ENCODE measurements at regions not wholly inside any gene's neighbourhood (a gene's known extent, or its start where the extent isn't known, plus 50 kb on each side); places are given as distances from the start of the nearest gene placed in this dataset.
A peak's percentile ranks its signal among the peaks of the same experiment; 100 is the strongest.

DNA sequence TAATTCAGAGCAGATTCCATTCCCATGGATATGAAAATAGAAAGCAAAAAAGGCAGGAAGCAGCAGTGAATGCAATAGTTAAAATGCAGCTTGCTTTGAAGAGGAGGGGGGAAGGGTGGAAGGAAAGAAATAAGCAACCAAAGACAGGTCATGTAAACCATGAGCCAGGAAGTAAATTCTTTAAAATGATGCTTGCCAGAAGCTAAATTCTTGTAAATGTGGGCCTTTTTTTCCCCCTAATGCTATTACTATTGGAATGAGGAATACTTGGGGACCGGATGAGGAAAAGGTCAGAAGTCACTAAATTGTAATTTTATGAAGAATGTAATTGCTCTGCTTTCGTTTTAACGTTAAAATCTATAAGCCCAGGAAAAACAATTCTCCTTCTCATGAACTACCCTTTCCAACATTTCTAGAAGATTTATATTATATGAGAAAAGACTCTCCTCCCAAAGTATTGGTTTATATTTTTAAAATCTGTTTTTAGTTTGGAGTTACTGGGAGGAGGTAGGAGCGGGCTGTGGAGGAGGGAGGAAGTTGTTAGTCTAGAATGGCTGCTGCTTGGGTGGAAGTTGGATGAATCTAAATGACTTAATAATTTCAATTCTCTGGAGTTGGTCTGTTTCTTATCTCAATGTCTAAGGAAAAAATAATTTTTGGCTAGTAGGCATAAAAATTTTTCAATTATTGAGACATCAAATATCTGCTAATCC lies 77.6 kb upstream of the PCDH18 start:
- Histone ChIP-seq H3K9me3 (ENCODE audit: insufficient read depth, low read depth, low read length) (no peaks in the 10 kb centered on the region), H3K27ac (ENCODE audit: low read length) (no peak overlapping the region), H3K4me3 (ENCODE audit: low read length) (no peak overlapping the region), H3K27me3 (ENCODE audit: insufficient read depth, low read length) (no peaks in the 10 kb centered on the region), H3K36me3 (ENCODE audit: insufficient read depth, low read depth, low read length) (no peaks in the 10 kb centered on the region), H3K4me1 (ENCODE audit: insufficient read depth, low read length) (peaks cover 5% of the 10 kb centered on the region; the same call in 1 of the 2 replicates), H3K9ac (ENCODE audit: low read depth, low read length) (peak overlapping the region; percentile 45; the same call in 1 of the 2 replicates)

DNA sequence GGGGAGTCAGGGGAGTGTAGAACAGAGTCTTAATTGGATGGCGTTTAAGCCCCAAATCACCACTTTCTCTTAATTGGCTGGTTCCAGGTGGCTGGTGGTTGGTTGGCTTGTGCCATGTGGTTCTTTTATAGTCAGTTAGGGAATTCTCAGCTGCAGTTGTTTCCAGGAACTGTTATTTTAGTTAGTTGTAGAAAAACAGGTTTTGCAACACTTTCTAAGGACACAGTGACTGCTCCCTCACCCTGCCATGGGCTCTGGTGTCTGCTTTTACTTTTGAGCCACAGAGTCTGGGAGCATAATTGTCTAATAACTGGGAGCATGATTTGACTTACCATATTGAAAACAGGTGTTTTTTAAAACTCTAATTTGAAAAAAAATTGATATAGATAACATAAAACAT lies 75.8 kb upstream of the PCDH18 start:
- Histone ChIP-seq H3K27ac (ENCODE audit: low read length) (no peak overlapping the region), H3K36me3 (ENCODE audit: insufficient read depth, low read depth, low read length) (no peaks in the 10 kb centered on the region)

DNA sequence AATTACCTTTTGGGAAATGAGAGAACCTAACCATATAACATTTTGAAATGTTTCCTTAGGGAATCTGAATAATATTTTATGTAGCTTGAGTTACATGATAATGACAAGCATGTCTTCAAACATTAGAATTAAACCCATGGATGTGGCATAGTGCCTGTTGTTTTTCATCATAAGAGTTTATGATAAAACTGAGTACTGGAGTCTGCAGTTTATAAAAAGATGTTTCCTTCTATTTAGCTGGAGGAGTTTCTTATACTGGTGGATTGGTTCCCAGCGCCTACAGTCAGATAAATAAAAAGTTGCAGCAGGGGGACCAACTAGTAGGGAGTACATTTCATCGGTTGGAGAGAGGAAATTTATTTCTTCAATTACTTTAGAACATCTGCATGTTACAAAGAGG lies 70.1 kb upstream of the PCDH18 start:
- H3K36me3 ChIP-seq (ENCODE audit: insufficient read depth, low read depth, low read length), result no peaks in the 10 kb centered on the region
- no peak overlapping the region for H3K9ac ChIP-seq (ENCODE audit: low read depth, low read length)
- H3K27me3 ChIP-seq (ENCODE audit: insufficient read depth, low read length), result no peaks in the 10 kb centered on the region
- H3K4me3 ChIP-seq (ENCODE audit: low read length), result no peak overlapping the region
- no peak overlapping the region for H3K27ac ChIP-seq (ENCODE audit: low read length)
- no peaks in the 10 kb centered on the region for H3K9me3 ChIP-seq (ENCODE audit: insufficient read depth, low read depth, low read length)
- no peaks in the 10 kb centered on the region; the same call in 1 of the 2 replicates for H3K4me1 ChIP-seq (ENCODE audit: insufficient read depth, low read length)

More for the DNA sequence above, 75.8 kb upstream of the PCDH18 start:
- Histone ChIP-seq H3K4me1 (ENCODE audit: insufficient read depth, low read length) (peaks cover 5% of the 10 kb centered on the region; the same call in 1 of the 2 replicates), H3K9me3 (ENCODE audit: insufficient read depth, low read depth, low read length) (no peaks in the 10 kb centered on the region), H3K9ac (ENCODE audit: low read depth, low read length) (no peak overlapping the region), H3K4me3 (ENCODE audit: low read length) (no peak overlapping the region), H3K27me3 (ENCODE audit: insufficient read depth, low read length) (no peaks in the 10 kb centered on the region)

DNA sequence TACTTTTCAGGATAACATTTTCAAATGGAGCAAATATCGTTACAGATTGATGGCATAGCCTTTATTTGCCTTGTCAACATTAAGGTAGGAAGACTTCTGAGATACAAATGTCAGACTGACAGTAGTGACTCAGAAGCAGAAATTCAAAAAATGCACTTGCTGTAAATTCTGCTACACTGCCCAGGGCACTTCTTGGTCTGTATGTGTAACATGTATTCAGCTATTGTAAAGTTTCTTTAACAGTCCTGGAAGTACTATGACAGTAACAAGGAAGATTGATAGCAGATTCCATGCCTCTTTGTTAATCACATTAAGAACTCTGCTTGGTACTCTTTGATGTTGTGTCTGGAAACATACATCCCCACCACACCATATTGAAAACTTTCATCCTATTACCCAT lies 69.6 kb upstream of the PCDH18 start:
- Histone ChIP-seq H3K27ac (ENCODE audit: low read length) (no peak overlapping the region), H3K27me3 (ENCODE audit: insufficient read depth, low read length) (no peaks in the 10 kb centered on the region), H3K4me3 (ENCODE audit: low read length) (no peak overlapping the region), H3K9me3 (ENCODE audit: insufficient read depth, low read depth, low read length) (no peaks in the 10 kb centered on the region), H3K9ac (ENCODE audit: low read depth, low read length) (no peak overlapping the region), H3K36me3 (ENCODE audit: insufficient read depth, low read depth, low read length) (no peaks in the 10 kb centered on the region), H3K4me1 (ENCODE audit: insufficient read depth, low read length) (no peaks in the 10 kb centered on the region; the same call in 1 of the 2 replicates)

DNA sequence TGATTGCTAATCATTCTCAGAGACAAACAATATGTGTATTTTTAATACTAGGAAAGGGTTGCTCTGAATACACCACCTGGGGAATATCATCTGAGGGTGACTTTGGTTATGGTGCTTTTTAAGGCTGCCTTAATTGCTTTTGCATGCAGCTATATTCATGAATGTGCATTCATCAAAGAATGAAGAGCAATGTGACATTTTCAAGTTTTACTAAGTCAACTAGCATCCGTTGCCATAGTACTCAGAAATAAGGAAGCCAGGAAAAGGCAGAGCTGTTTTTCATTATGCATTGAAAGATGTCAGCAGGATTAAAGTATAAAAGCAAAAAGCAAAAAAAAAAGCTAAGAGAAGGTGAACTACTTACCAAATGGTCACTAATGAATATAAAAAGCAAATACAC lies 67.4 kb upstream of the PCDH18 start:
- no peaks in the 10 kb centered on the region for H3K27me3 ChIP-seq (ENCODE audit: insufficient read depth, low read length)
- H3K36me3 ChIP-seq (ENCODE audit: insufficient read depth, low read depth, low read length), result no peaks in the 10 kb centered on the region
- H3K27ac ChIP-seq (ENCODE audit: low read length), result no peak overlapping the region
- H3K4me3 ChIP-seq (ENCODE audit: low read length), result no peak overlapping the region
- H3K9ac ChIP-seq (ENCODE audit: low read depth, low read length), result no peak overlapping the region
- no peaks in the 10 kb centered on the region; the same call in 1 of the 2 replicates for H3K4me1 ChIP-seq (ENCODE audit: insufficient read depth, low read length)
- no peaks in the 10 kb centered on the region for H3K9me3 ChIP-seq (ENCODE audit: insufficient read depth, low read depth, low read length)

DNA sequence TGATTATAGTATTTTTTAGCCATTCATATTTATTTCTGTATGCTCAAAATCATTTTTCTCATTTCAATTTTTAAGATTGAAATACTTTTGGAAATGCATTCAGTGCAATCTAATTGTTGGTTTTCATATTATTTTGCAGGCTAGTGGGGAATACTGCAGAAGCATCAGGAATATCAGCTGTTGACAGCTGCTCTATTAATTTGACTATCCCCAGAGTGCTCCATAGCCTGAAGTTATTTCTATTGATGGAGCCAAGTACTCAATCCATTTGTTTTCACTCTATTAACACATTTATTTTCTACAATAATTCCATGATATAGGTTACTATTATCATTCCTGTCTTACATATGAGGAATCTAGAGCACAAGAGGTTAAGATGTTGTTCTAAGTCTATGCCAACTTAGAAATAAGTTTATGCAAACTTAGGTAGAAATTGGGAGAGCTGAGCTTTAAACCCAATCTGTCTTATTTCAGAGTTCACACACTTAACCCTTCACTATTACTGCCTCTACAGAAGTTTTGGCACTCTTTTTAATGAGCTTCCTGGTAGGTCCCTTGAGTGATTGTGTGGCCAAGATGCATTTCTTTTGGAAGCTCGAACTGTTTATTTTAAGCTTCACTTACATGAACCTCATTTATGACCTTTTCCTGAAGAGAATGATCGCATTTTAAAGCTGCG lies 65.6 kb upstream of the PCDH18 start:
- Histone ChIP-seq H3K27ac (ENCODE audit: low read length) (no peak overlapping the region), H3K9ac (ENCODE audit: low read depth, low read length) (no peak overlapping the region), H3K4me3 (ENCODE audit: low read length) (no peak overlapping the region), H3K36me3 (ENCODE audit: insufficient read depth, low read depth, low read length) (no peaks in the 10 kb centered on the region), H3K9me3 (ENCODE audit: insufficient read depth, low read depth, low read length) (no peaks in the 10 kb centered on the region), H3K27me3 (ENCODE audit: insufficient read depth, low read length) (no peaks in the 10 kb centered on the region), H3K4me1 (ENCODE audit: insufficient read depth, low read length) (no peaks in the 10 kb centered on the region; the same call in 1 of the 2 replicates)

DNA sequence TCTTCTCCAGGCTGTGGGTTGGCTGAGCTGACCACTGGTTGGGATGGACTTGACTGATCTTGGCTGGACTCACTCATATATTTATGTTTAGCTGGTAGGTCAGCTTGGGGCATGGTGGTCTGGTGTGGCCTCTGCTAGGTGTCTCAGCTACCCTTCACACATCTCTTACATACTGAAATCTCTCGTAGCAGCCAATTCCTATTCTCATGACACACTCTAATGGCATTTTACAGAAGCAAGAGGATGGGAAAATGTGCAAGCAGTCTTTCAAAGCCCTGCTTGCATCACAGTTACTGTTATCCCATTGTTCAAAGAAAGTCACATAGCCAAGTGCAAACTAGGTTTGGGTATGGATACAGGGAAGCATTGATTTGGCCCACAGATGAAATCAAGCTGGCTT lies 55.5 kb upstream of the PCDH18 start:
- H3K4me1 ChIP-seq (ENCODE audit: insufficient read depth, low read length), result no peaks in the 10 kb centered on the region
- H3K36me3 ChIP-seq (ENCODE audit: insufficient read depth, low read depth, low read length), result no peaks in the 10 kb centered on the region
- H3K9me3 ChIP-seq (ENCODE audit: insufficient read depth, low read depth, low read length), result no peaks in the 10 kb centered on the region
- no peak overlapping the region for H3K27ac ChIP-seq (ENCODE audit: low read length)
- H3K27me3 ChIP-seq (ENCODE audit: insufficient read depth, low read length), result no peaks in the 10 kb centered on the region
- H3K9ac ChIP-seq (ENCODE audit: low read depth, low read length), result no peak overlapping the region
- H3K4me3 ChIP-seq (ENCODE audit: low read length), result no peak overlapping the region

DNA sequence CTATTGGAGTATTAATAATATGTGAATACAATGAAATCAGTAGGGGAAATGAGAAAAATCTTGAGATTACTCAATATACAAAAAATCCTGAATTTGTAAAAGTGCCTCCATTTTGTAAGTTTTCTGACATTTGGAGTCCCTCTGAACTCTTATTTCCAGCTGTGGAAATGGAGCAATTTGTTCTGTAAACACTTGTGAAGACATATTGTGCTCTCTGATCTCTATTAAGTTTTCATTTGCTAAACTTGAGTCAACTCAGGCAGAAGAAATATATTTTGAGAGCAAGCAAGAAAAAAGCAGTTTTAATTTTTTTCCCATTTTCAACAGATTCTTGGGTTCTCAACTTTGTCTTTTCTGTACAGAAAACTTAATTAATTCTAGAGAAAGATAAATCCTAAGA lies 51.4 kb upstream of the PCDH18 start:
- Histone ChIP-seq H3K4me3 (ENCODE audit: low read length) (no peak overlapping the region), H3K9ac (ENCODE audit: low read depth, low read length) (no peak overlapping the region), H3K27ac (ENCODE audit: low read length) (no peak overlapping the region), H3K9me3 (ENCODE audit: insufficient read depth, low read depth, low read length) (no peaks in the 10 kb centered on the region), H3K27me3 (ENCODE audit: insufficient read depth, low read length) (no peaks in the 10 kb centered on the region), H3K4me1 (ENCODE audit: insufficient read depth, low read length) (no peaks in the 10 kb centered on the region), H3K36me3 (ENCODE audit: insufficient read depth, low read depth, low read length) (no peaks in the 10 kb centered on the region)
